ENCODE measurements at regions not wholly inside any gene's neighbourhood (a gene's known extent, or its start where the extent isn't known, plus 50 kb on each side); places are given as distances from the start of the nearest gene placed in this dataset.
"Not testable (repeated sequence)": the region's sequence is repeated elsewhere in the genome, so short reads cannot be mapped to it uniquely, and the experiment has no call there.

- DNase-seq; intact Hi-C loops (cut with DNase I; ENCODE audit: low total_unique reads); H3K27me3 ChIP-seq; H3K36me3 ChIP-seq (ENCODE audit: low read depth, missing control alignments); H3K4me1 ChIP-seq; H3K9me3 ChIP-seq; H3K4me3 ChIP-seq; H3K27ac ChIP-seq: not testable (repeated sequence)
- WGBS, 2 donors = 23 to 34% methylated on average over 3 to 4 of the region's 4 CpGs
These were observed 5303.4 kb upstream of the TPTE start for GRCh38 chr21:5217933-5218332.

- H3K9me3 ChIP-seq; H3K27me3 ChIP-seq; H3K4me3 ChIP-seq; H3K36me3 ChIP-seq (ENCODE audit: low read depth, missing control alignments); H3K4me1 ChIP-seq; H3K27ac ChIP-seq; DNase-seq; intact Hi-C loops (cut with DNase I; ENCODE audit: low total_unique reads): not testable (repeated sequence)
- 38% methylated on average over 5 of the region's 5 CpGs for WGBS, 2 donors
These were observed 5301.4 kb upstream of the TPTE start for GRCh38 chr21:5219988-5220387.

- 49 to 54% methylated on average over 6 of the region's 6 CpGs for WGBS, 2 donors
- H3K27me3 ChIP-seq; intact Hi-C loops (cut with DNase I; ENCODE audit: low total_unique reads); H3K36me3 ChIP-seq (ENCODE audit: low read depth, missing control alignments); H3K9me3 ChIP-seq; H3K4me3 ChIP-seq; H3K4me1 ChIP-seq; H3K27ac ChIP-seq: not testable (repeated sequence)
- peak; percentile 58 for DNase-seq
These were observed 5300.9 kb upstream of the TPTE start for GRCh38 chr21:5220468-5220867.

- H3K36me3 ChIP-seq (ENCODE audit: low read depth, missing control alignments); intact Hi-C loops (cut with DNase I; ENCODE audit: low total_unique reads); H3K4me1 ChIP-seq; H3K27ac ChIP-seq; H3K9me3 ChIP-seq; H3K4me3 ChIP-seq; H3K27me3 ChIP-seq; DNase-seq: not testable (repeated sequence)
- WGBS, 2 donors = 28 to 35% methylated on average over 4 of the region's 4 CpGs
These were observed 5299.8 kb upstream of the TPTE start for GRCh38 chr21:5221458-5222050.

GRCh38 chr21:5222996-5223782 lies 5298.2 kb upstream of the TPTE start:
- H3K27me3 ChIP-seq; H3K36me3 ChIP-seq (ENCODE audit: low read depth, missing control alignments); H3K4me1 ChIP-seq; DNase-seq; H3K4me3 ChIP-seq; H3K9me3 ChIP-seq; intact Hi-C loops (cut with DNase I; ENCODE audit: low total_unique reads); H3K27ac ChIP-seq: not testable (repeated sequence)
- whole genome bisulfite sequencing, 2 donors = 42% methylated on average over 6 of the region's 6 CpGs

- intact Hi-C loops (cut with DNase I; ENCODE audit: low total_unique reads); H3K9me3 ChIP-seq; H3K4me1 ChIP-seq; H3K4me3 ChIP-seq; H3K27ac ChIP-seq; H3K36me3 ChIP-seq (ENCODE audit: low read depth, missing control alignments); H3K27me3 ChIP-seq; DNase-seq: not testable (repeated sequence)
- 56 to 63% methylated on average over 6 of the region's 6 CpGs for WGBS, 2 donors
These were observed 5297.2 kb upstream of the TPTE start for GRCh38 chr21:5224156-5224555.

- H3K36me3 ChIP-seq (ENCODE audit: low read depth, missing control alignments); H3K27me3 ChIP-seq; H3K4me3 ChIP-seq; intact Hi-C loops (cut with DNase I; ENCODE audit: low total_unique reads); H3K27ac ChIP-seq; H3K4me1 ChIP-seq; H3K9me3 ChIP-seq; DNase-seq: not testable (repeated sequence)
- 19 to 33% methylated on average over 1 of the region's 1 CpG for WGBS, 2 donors
These were observed 5294.1 kb upstream of the TPTE start for GRCh38 chr21:5227252-5227651.

GRCh38 chr21:5230561-5230960 lies 5290.8 kb upstream of the TPTE start:
- H3K4me3 ChIP-seq; H3K27me3 ChIP-seq; DNase-seq; intact Hi-C loops (cut with DNase I; ENCODE audit: low total_unique reads); H3K4me1 ChIP-seq; H3K36me3 ChIP-seq (ENCODE audit: low read depth, missing control alignments); H3K9me3 ChIP-seq; H3K27ac ChIP-seq: not testable (repeated sequence)
- 58 to 68% methylated on average over 4 of the region's 4 CpGs for WGBS, 2 donors

- DNase-seq; H3K36me3 ChIP-seq (ENCODE audit: low read depth, missing control alignments); H3K4me3 ChIP-seq; H3K27me3 ChIP-seq; H3K9me3 ChIP-seq; H3K27ac ChIP-seq; H3K4me1 ChIP-seq; intact Hi-C loops (cut with DNase I; ENCODE audit: low total_unique reads): not testable (repeated sequence)
- WGBS, 2 donors = 53 to 63% methylated on average over 10 of the region's 10 CpGs
- TF ChIP-seq CTCF (IDR thresholded peaks at IDR 0.05) = peak in 1 of 3 experiments; percentile 17
These were observed 5290.1 kb upstream of the TPTE start for GRCh38 chr21:5231261-5231660.

- H3K27ac ChIP-seq; H3K4me3 ChIP-seq; H3K27me3 ChIP-seq; H3K4me1 ChIP-seq; intact Hi-C loops (cut with DNase I; ENCODE audit: low total_unique reads); H3K9me3 ChIP-seq; DNase-seq; H3K36me3 ChIP-seq (ENCODE audit: low read depth, missing control alignments): not testable (repeated sequence)
- WGBS, 2 donors = 46 to 49% methylated on average over 7 of the region's 7 CpGs
These were observed 5289.0 kb upstream of the TPTE start for GRCh38 chr21:5232176-5232958.

GRCh38 chr21:5235761-5236160 lies 5285.6 kb upstream of the TPTE start:
- DNase-seq; H3K9me3 ChIP-seq; intact Hi-C loops (cut with DNase I; ENCODE audit: low total_unique reads); H3K4me3 ChIP-seq; H3K36me3 ChIP-seq (ENCODE audit: low read depth, missing control alignments); H3K27ac ChIP-seq; H3K27me3 ChIP-seq; H3K4me1 ChIP-seq: not testable (repeated sequence)
- WGBS, 2 donors = 49 to 54% methylated on average over 2 of the region's 2 CpGs

Measured in testis (tissue), 2 donors.